ENCODE measurements at regions not wholly inside any gene's neighbourhood (a gene's known extent, or its start where the extent isn't known, plus 50 kb on each side); places are given as distances from the start of the nearest gene placed in this dataset.

DNA sequence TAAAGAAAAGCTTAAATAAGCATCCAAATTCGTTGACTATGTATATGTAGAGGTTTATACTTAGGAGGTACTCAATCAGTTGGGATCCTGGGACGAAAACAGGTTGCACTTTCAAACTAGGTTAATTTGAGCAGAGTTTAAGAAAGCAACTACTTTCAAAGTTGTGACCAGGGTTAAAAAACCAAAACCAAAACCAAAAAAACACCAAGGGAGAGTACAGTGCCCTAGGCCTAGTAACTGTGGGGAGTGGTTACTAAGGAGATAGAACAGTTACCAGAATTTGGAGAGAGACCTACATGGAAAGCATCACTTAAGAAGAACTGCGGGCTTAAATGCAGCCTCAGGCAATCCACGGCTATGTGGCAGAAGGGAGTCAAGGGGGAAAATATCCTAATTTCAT is 148.3 kb downstream of the JRKL start:
- DNase-seq (ENCODE audit: low read depth, low spot score): no peak
- no peak overlapping the region for H3K4me2 ChIP-seq (ENCODE audit: control insufficient read depth, insufficient read depth)
- POLR2A ChIA-PET: no interaction called here
- CTCF ChIA-PET: no interaction called here
- intact Hi-C loops (cut with micrococcal nuclease; ENCODE audit: unreplicated experiment) (no loop called here), in situ Hi-C loops (cut with MboI) (no loop called here)
- H3K79me2 ChIP-seq (ENCODE audit: control insufficient read depth, insufficient read depth, low read length): no peaks in the 10 kb centered on the region
- no peak overlapping the region for H3K9ac ChIP-seq (ENCODE audit: control insufficient read depth, insufficient read depth, low read length)
- H2AFZ ChIP-seq (ENCODE audit: control insufficient read depth, low read depth, low read length): no peak overlapping the region
- FAIRE-seq: no peak
- peak; percentile 35; the same call in 2 of the 3 replicates for ATAC-seq
- WGBS (ENCODE audit: insufficient coverage, insufficient replicate concordance, low lambda C conversion rate, missing lambda C conversion rate): 21% methylated on average over 4 of the region's 4 CpGs
- no peaks in the 10 kb centered on the region for H4K20me1 ChIP-seq (ENCODE audit: control insufficient read depth, insufficient read depth)
- H3K27me3 ChIP-seq (replicated peaks in 1 of 2; ENCODE audit: control insufficient read depth in 2 of 2, insufficient read depth in 2 of 2, low read length in 1 of 2): no peaks in the 10 kb centered on the region
- no peaks in the 10 kb centered on the region for H3K9me3 ChIP-seq (replicated peaks; ENCODE audit: control insufficient read depth, insufficient read depth, low read length)
- no TSS peak for BruUV-seq (replicated peaks)
- no peak overlapping the region for H3K4me3 ChIP-seq
- SMC1A ChIA-PET (ENCODE audit: uncharacterized antibody, unreplicated experiment): interaction anchor here (1.2 kb wide), 1 partner anchor 75 kb away, joined by 3 read pairs; no protein-coding TSS in a partner anchor
- H3K36me3 ChIP-seq (ENCODE audit: control insufficient read depth in 2 of 2, insufficient read depth in 2 of 2, low read length in 1 of 2): no peaks in the 10 kb centered on the region
- H3K27ac ChIP-seq (ENCODE audit: control insufficient read depth, insufficient read depth): no peak overlapping the region
- RAD21 ChIA-PET (ENCODE audit: unreplicated experiment): no interaction called here
- H3K4me1 ChIP-seq (ENCODE audit: control insufficient read depth, insufficient read depth, low read length): no peaks in the 10 kb centered on the region
- no peak for TF ChIP-seq SUZ12 (IDR thresholded peaks at IDR 0.05; ENCODE audit: unreplicated experiment)
- no peak for TF ChIP-seq ZNF24 (IDR thresholded peaks at IDR 0.05)
- no peak for TF ChIP-seq STAT3 (IDR thresholded peaks at IDR 0.05; ENCODE audit: low read depth, low read length)
- TF ChIP-seq MYB (IDR thresholded peaks at IDR 0.05; ENCODE audit: borderline replicate concordance, low read depth, low read length): no peak
- TF ChIP-seq HDAC2 (IDR thresholded peaks at IDR 0.05): no peak
- no peak for TF ChIP-seq SMC3 (IDR thresholded peaks at IDR 0.05; ENCODE audit: borderline replicate concordance, low read length)

DNA sequence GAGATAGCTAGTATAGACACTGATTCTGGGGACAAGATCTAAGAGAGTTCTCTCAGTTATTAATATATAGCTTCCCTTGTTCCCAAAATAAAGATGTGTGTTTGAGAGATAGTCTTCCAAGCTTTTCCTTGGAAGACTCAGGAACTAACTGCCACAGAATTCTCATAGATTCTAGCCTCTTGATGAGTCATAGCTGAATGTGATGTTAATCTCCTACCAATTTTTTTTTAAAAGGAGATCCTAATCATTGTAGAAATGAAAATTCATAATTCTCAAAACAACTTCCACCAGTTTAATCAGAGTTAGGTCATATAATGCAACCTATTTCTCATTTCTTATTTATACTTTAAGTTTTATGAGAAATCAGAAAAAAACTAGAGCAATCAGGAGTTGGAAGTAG is 148.8 kb downstream of the JRKL start:
- DNase-seq (ENCODE audit: low read depth, low spot score) (no peak), FAIRE-seq (no peak), ATAC-seq (no peak)
- Histone ChIP-seq H2AFZ (ENCODE audit: control insufficient read depth, low read depth, low read length) (no peak overlapping the region), H3K27me3 (replicated peaks in 1 of 2; ENCODE audit: control insufficient read depth in 2 of 2, insufficient read depth in 2 of 2, low read length in 1 of 2) (no peaks in the 10 kb centered on the region), H3K27ac (ENCODE audit: control insufficient read depth, insufficient read depth) (no peak overlapping the region), H3K4me3 (no peak overlapping the region), H3K9ac (ENCODE audit: control insufficient read depth, insufficient read depth, low read length) (no peak overlapping the region), H3K9me3 (replicated peaks; ENCODE audit: control insufficient read depth, insufficient read depth, low read length) (no peaks in the 10 kb centered on the region), H3K79me2 (ENCODE audit: control insufficient read depth, insufficient read depth, low read length) (no peaks in the 10 kb centered on the region), H4K20me1 (ENCODE audit: control insufficient read depth, insufficient read depth) (no peaks in the 10 kb centered on the region), H3K36me3 (ENCODE audit: control insufficient read depth in 2 of 2, insufficient read depth in 2 of 2, low read length in 1 of 2) (no peaks in the 10 kb centered on the region), H3K4me2 (ENCODE audit: control insufficient read depth, insufficient read depth) (no peak overlapping the region), H3K4me1 (ENCODE audit: control insufficient read depth, insufficient read depth, low read length) (no peaks in the 10 kb centered on the region)
- no TSS peak for BruUV-seq (replicated peaks)
- in situ Hi-C loops (cut with MboI) (no loop called here), intact Hi-C loops (cut with micrococcal nuclease; ENCODE audit: unreplicated experiment) (no loop called here)
- RAD21 ChIA-PET (ENCODE audit: unreplicated experiment): no interaction called here
- SMC1A ChIA-PET (ENCODE audit: uncharacterized antibody, unreplicated experiment): interaction anchor here (1.1 to 1.2 kb wide), 2 partner anchors 16 to 75 kb away, joined by 3 read pairs; no protein-coding TSS in a partner anchor
- CTCF ChIA-PET: no interaction called here
- POLR2A ChIA-PET: no interaction called here
- TF ChIP-seq HCFC1 (IDR thresholded peaks at IDR 0.05; ENCODE audit: low read length) (no peak), NFYA (IDR thresholded peaks at IDR 0.05; ENCODE audit: borderline replicate concordance, low read depth, low read length) (no peak), CUX1 (IDR thresholded peaks at IDR 0.05; ENCODE audit: insufficient replicate concordance, low read depth, low read length) (no peak), SMARCA5 (IDR thresholded peaks at IDR 0.05) (no peak), STAT1 (conservative IDR thresholded peaks at IDR 0.05) (no peak), IKZF2 (IDR thresholded peaks at IDR 0.05) (no peak), GATAD2B (conservative IDR thresholded peaks at IDR 0.05; ENCODE audit: low read depth) (no peak)
- TF ChIP-seq, protein P1, sequence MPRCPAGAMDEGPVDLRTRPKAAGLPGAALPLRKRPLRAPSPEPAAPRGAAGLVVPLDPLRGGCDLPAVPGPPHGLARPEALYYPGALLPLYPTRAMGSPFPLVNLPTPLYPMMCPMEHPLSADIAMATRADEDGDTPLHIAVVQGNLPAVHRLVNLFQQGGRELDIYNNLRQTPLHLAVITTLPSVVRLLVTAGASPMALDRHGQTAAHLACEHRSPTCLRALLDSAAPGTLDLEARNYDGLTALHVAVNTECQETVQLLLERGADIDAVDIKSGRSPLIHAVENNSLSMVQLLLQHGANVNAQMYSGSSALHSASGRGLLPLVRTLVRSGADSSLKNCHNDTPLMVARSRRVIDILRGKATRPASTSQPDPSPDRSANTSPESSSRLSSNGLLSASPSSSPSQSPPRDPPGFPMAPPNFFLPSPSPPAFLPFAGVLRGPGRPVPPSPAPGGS (IDR thresholded peaks at IDR 0.05; ENCODE audit: borderline replicate concordance, insufficient read depth, low read depth, low read length, poor library complexity, severe bottlenecking): no peak

All from GM12878 (cell line).